H9 (cell line): ENCODE measurements at regions not wholly inside any gene's neighbourhood (a gene's known extent, or its start where the extent isn't known, plus 50 kb on each side); places are given as distances from the start of the nearest gene placed in this dataset.

Source experiments
- DNase-seq: peaks from one replicate; pipeline ENCODE4 v3.0.0-alpha.2; 2017
- H2AFZ ChIP-seq: one replicate; pipeline ENCODE4 v1.6.1; 2013; ENCODE audit warnings: mild to moderate bottlenecking, low read length, control low read depth, moderate library complexity
- H2AK5ac ChIP-seq: 2 replicates; pipeline ENCODE4 v1.6.1; 2013; ENCODE audit warnings: low read length, control low read depth, mixed read lengths; ENCODE audit not compliant: insufficient read length
- H2BK120ac ChIP-seq: one replicate; pipeline ENCODE4 v1.6.1; 2013; ENCODE audit warnings: low read depth, mild to moderate bottlenecking, low read length, control low read depth, inconsistent platforms; ENCODE audit not compliant: poor library complexity, severe bottlenecking
- H2BK12ac ChIP-seq: 2 replicates; pipeline ENCODE4 v1.6.1; 2013; ENCODE audit warnings: low read length, control low read depth, mixed read lengths, low read depth; ENCODE audit not compliant: insufficient read length
- H2BK15ac ChIP-seq: 2 replicates; pipeline ENCODE4 v1.6.1; 2013; ENCODE audit warnings: low read depth, low read length, control low read depth
- H2BK20ac ChIP-seq: one replicate; pipeline ENCODE4 v1.6.1; 2013; ENCODE audit warnings: low read depth, mild to moderate bottlenecking, low read length, control low read depth, inconsistent platforms; ENCODE audit not compliant: poor library complexity, severe bottlenecking
- H2BK5ac ChIP-seq: 2 replicates; pipeline ENCODE4 v1.6.1; 2013; ENCODE audit warnings: low read length, control low read depth, mixed read lengths; ENCODE audit not compliant: insufficient read length
- H3K14ac ChIP-seq: 2 replicates; pipeline ENCODE4 v1.6.1; 2013; ENCODE audit warnings: low read length, control low read depth; ENCODE audit not compliant: insufficient read depth
- H3K18ac ChIP-seq: 2 replicates; pipeline ENCODE4 v1.6.1; 2013; ENCODE audit warnings: low read depth, mild to moderate bottlenecking, mixed read lengths, low read length, control low read depth; ENCODE audit not compliant: insufficient read length
- H3K23ac ChIP-seq: 2 replicates; pipeline ENCODE4 v1.6.1; 2013; ENCODE audit warnings: low read length, control low read depth, mixed read lengths, low read depth; ENCODE audit not compliant: insufficient read length
- H3K23me2 ChIP-seq: 2 replicates; pipeline ENCODE4 v1.6.1; 2013; ENCODE audit warnings: low read depth, mild to moderate bottlenecking, mixed read lengths, low read length, control low read depth; ENCODE audit not compliant: insufficient read length, poor library complexity, severe bottlenecking
- H3K27ac ChIP-seq: 2 replicates; pipeline ENCODE4 v1.5.1; 2013; ENCODE audit warnings: low read length, control low read depth, mixed read lengths, low read depth; ENCODE audit not compliant: insufficient read length
- H3K27me3 ChIP-seq: 2 replicates; pipeline ENCODE4 v1.6.1; 2013; ENCODE audit warnings: low read length, control low read depth, inconsistent platforms; ENCODE audit not compliant: insufficient read depth
- H3K4ac ChIP-seq: 2 replicates; pipeline ENCODE4 v1.6.1; 2013; ENCODE audit warnings: low read depth, mild to moderate bottlenecking, control low read depth, inconsistent platforms, low read length, moderate library complexity
- H3K4me1 ChIP-seq: 2 replicates; pipeline ENCODE4 v1.6.1; 2013; ENCODE audit warnings: low read length, control low read depth, inconsistent platforms; ENCODE audit not compliant: insufficient read depth
- H3K4me2 ChIP-seq: 2 replicates; pipeline ENCODE4 v1.6.1; 2013; ENCODE audit warnings: low read length, control low read depth, mixed read lengths; ENCODE audit not compliant: insufficient read length, insufficient read depth
- H3K56ac ChIP-seq: 2 replicates; pipeline ENCODE4 v1.6.1; 2013; ENCODE audit warnings: low read depth, mild to moderate bottlenecking, mixed read lengths, low read length, control low read depth; ENCODE audit not compliant: insufficient read length
- H3K79me1 ChIP-seq: 2 replicates; pipeline ENCODE4 v1.6.1; 2013; ENCODE audit warnings: low read depth, mild to moderate bottlenecking, moderate library complexity, low read length, control low read depth, inconsistent platforms; ENCODE audit not compliant: insufficient read depth, poor library complexity, severe bottlenecking
- H3K79me2 ChIP-seq: 2 replicates; pipeline ENCODE4 v1.6.1; 2013; ENCODE audit warnings: low read length, control low read depth, inconsistent platforms; ENCODE audit not compliant: insufficient read depth
- H3K9ac ChIP-seq: 2 replicates; pipeline ENCODE4 v1.6.1; 2013; ENCODE audit warnings: low read length, control low read depth, mixed read lengths; ENCODE audit not compliant: insufficient read length; ENCODE audit errors: extremely low read depth
- H3K9me3 ChIP-seq: one replicate; pipeline ENCODE4 v1.6.1; 2013; ENCODE audit warnings: low read depth, low read length, inconsistent platforms; ENCODE audit not compliant: control insufficient read depth
- H3T11ph ChIP-seq: one replicate; pipeline ENCODE4 v1.6.1; 2013; ENCODE audit warnings: mild to moderate bottlenecking, low read length, control low read depth, inconsistent platforms
- H4K20me1 ChIP-seq: one replicate; pipeline ENCODE4 v1.6.1; 2013; ENCODE audit not compliant: control insufficient read depth, insufficient read length, insufficient read depth
- H4K5ac ChIP-seq: 2 replicates; pipeline ENCODE4 v1.6.1; 2013; ENCODE audit warnings: low read depth, mild to moderate bottlenecking, mixed read lengths, low read length, control low read depth; ENCODE audit not compliant: insufficient read length
- H4K8ac ChIP-seq: replicated peaks from 2 replicates; pipeline ENCODE4 v1.6.1; 2013; ENCODE audit warnings: low read length, control low read depth, mixed read lengths, low read depth; ENCODE audit not compliant: insufficient read length
- H4K91ac ChIP-seq: 2 replicates; pipeline ENCODE4 v1.6.1; 2013; ENCODE audit warnings: low read depth, mild to moderate bottlenecking, moderate library complexity, mixed read lengths, low read length, control low read depth; ENCODE audit not compliant: insufficient read length
- H3K27ac Mint-ChIP-seq, 3 experiments: 2 replicates in 2 of 3; 3 replicates in 1 of 3; pipeline ENCODE4 v1.8.0; 2020 to 2021; ENCODE audit warnings: mixed read lengths in 3 of 3, mild to moderate bottlenecking in 1 of 3, moderate library complexity in 1 of 3
- H3K27me3 Mint-ChIP-seq: 2 replicates; pipeline ENCODE4 v1.8.0; 2021; ENCODE audit warnings: low read depth, mild to moderate bottlenecking, moderate library complexity, mixed read lengths
- H3K36me3 Mint-ChIP-seq, 3 experiments: 2 replicates in 2 of 3; 3 replicates in 1 of 3; pipeline ENCODE4 v1.8.0; 2020 to 2021; ENCODE audit warnings: low read depth in 3 of 3, mixed read lengths in 3 of 3; ENCODE audit not compliant: insufficient read depth in 1 of 3
- H3K4me1 Mint-ChIP-seq, 2 experiments: 2 replicates each; pipeline ENCODE4 v1.8.0; 2020; ENCODE audit warnings: mixed read lengths in 2 of 2
- H3K4me3 Mint-ChIP-seq, 2 experiments: 2 replicates in 1 of 2; 3 replicates in 1 of 2; pipeline ENCODE4 v1.8.0; 2020 to 2021; ENCODE audit warnings: mild to moderate bottlenecking in 2 of 2, mixed read lengths in 2 of 2, moderate library complexity in 1 of 2
- H3K9me3 Mint-ChIP-seq, 2 experiments: 2 replicates in 1 of 2; 3 replicates in 1 of 2; pipeline ENCODE4 v1.8.0; 2020; ENCODE audit warnings: mild to moderate bottlenecking in 2 of 2, mixed read lengths in 2 of 2, moderate library complexity in 1 of 2
- CTCF ChIP-seq: fragments of 200-600 bp; sonication (generic); conservative IDR thresholded peaks from 3 replicates; pipeline ENCODE4 v1.8.0; 2021; ENCODE audit warnings: antibody characterized with exemption, mild to moderate bottlenecking
- WGBS: extraction: QIAGEN DNeasy Blood & Tissue Kit; methylation state at CpG from one replicate; pipeline ENCODE4 v1.1.7; 2013; ENCODE audit warnings: missing lambda C conversion rate, low lambda C conversion rate, mixed read lengths; ENCODE audit not compliant: insufficient read length; ENCODE audit errors: extremely low coverage; 5-methylcytosine and 5-hydroxymethylcytosine counted together

DNA sequence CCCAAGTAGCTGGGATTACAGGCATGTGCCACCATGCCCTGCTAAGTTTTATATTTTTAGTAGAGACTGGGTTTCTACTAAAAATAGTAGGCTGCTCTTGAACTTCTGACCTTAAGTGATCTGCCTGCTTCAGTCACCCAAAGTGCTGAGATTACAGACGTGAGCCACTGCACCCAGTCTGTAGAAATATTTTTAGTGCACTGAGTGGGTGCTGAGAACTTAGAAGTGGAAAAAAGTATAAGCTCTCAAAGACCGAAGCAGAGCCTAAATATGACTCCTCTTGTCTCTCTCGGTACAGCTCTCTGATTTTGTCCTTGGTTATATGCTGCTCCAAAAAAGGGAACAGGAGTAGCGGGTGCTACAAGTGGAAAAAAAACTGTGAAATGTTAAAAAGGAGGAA lies 353.8 kb upstream of the IZUMO3 start:
- Histone ChIP-seq H3K27me3 (no peaks in the 10 kb centered on the region), H2BK120ac (no peak overlapping the region), H3K4me2 (no peak overlapping the region), H3T11ph (no peak overlapping the region), H2BK20ac (no peak overlapping the region), H4K8ac (no peak overlapping the region), H4K91ac (no peak overlapping the region), H2BK12ac (no peak overlapping the region), H3K23me2 (no peaks in the 10 kb centered on the region), H3K4me1 (no peaks in the 10 kb centered on the region), H2AFZ (no peak overlapping the region), H3K4ac (no peak overlapping the region), H3K27ac (no peak overlapping the region), H3K79me2 (no peaks in the 10 kb centered on the region), H4K20me1 (no peaks in the 10 kb centered on the region), H2BK15ac (no peak overlapping the region), H3K56ac (no peak overlapping the region), H2AK5ac (no peak overlapping the region), H3K9me3 (no peaks in the 10 kb centered on the region), H3K14ac (no peak overlapping the region), H3K9ac (no peak overlapping the region), H3K79me1 (no peaks in the 10 kb centered on the region), H3K23ac (no peak overlapping the region), H3K18ac (no peak overlapping the region), H4K5ac (no peak overlapping the region), H2BK5ac (no peak overlapping the region)
- H3K36me3 Mint-ChIP-seq, result peaks cover 0 to 4% (median 0%) of the 10 kb centered on the region in 3 experiments; a peak in 1 of 7 replicates
- no peak overlapping the region for H3K27ac Mint-ChIP-seq
- H3K4me3 Mint-ChIP-seq, result no peak overlapping the region
- TF ChIP-seq CTCF, result no peak
- DNase-seq, result no peak
- WGBS, result no CpG with 5 or more reads among the region's 4 CpGs
- H3K4me1 Mint-ChIP-seq, result no peaks in the 10 kb centered on the region
- no peaks in the 10 kb centered on the region for H3K9me3 Mint-ChIP-seq
- no peaks in the 10 kb centered on the region for H3K27me3 Mint-ChIP-seq
